HEK293T (cell line): ENCODE measurements at regions not wholly inside any gene's neighbourhood (a gene's known extent, or its start where the extent isn't known, plus 50 kb on each side); places are given as distances from the start of the nearest gene placed in this dataset.

Source experiments
- CTCF ChIA-PET: fragments of 350-600 bp; formaldehyde crosslinking; extraction: SDS; loops from one replicate; lab custom pipeline; 2021; ENCODE audit warnings: antibody characterized with exemption, inconsistent platforms; lab: Yijun Ruan, JAX
- POLR2A ChIA-PET: fragments of 350-600 bp; formaldehyde crosslinking; extraction: SDS; loops from one replicate; lab custom pipeline; 2020; ENCODE audit warnings: antibody characterized with exemption, inconsistent platforms; lab: Yijun Ruan, JAX
- DNase-seq: peaks from one replicate; pipeline ENCODE4 v3.0.0; 2012; ENCODE audit warnings: mixed read lengths; ENCODE audit errors: extremely low spot score
- ARNT ChIP-seq: fragments of 450-650 bp; IDR thresholded peaks from 2 replicates; pipeline ENCODE4 v1.6.1; 2017; ENCODE audit warnings: mild to moderate bottlenecking
- BHLHE40 ChIP-seq: fragments of 450-650 bp; IDR thresholded peaks from 2 replicates; pipeline ENCODE4 v1.6.1; 2016; ENCODE audit warnings: mild to moderate bottlenecking, moderate library complexity, borderline replicate concordance
- CTBP1 ChIP-seq: fragments of 450-650 bp; IDR thresholded peaks from 2 replicates; pipeline ENCODE4 v1.6.1; 2016; ENCODE audit warnings: borderline replicate concordance
- ELF4 ChIP-seq: fragments of 450-650 bp; IDR thresholded peaks from 2 replicates; pipeline ENCODE4 v1.6.1; 2017; ENCODE audit warnings: antibody characterized with exemption
- FOXA1 ChIP-seq: fragments of 450-650 bp; IDR thresholded peaks from 2 replicates; pipeline ENCODE4 v1.6.1; 2016; ENCODE audit warnings: mild to moderate bottlenecking
- FOXK2 ChIP-seq: fragments of 450-650 bp; IDR thresholded peaks from 2 replicates; pipeline ENCODE4 v1.6.1; 2016; ENCODE audit warnings: mild to moderate bottlenecking
- FOXM1 ChIP-seq: fragments of 450-650 bp; IDR thresholded peaks from 2 replicates; pipeline ENCODE4 v1.6.1; 2017; ENCODE audit warnings: mild to moderate bottlenecking, borderline replicate concordance
- HDGF ChIP-seq: fragments of 450-650 bp; IDR thresholded peaks from 2 replicates; pipeline ENCODE4 v1.6.1; 2017; ENCODE audit warnings: antibody characterized with exemption, borderline replicate concordance
- L3MBTL2 ChIP-seq: fragments of 450-650 bp; conservative IDR thresholded peaks from 2 replicates; pipeline ENCODE4 v1.6.1; 2016; ENCODE audit warnings: mild to moderate bottlenecking
- LEF1 ChIP-seq: fragments of 450-650 bp; IDR thresholded peaks from 2 replicates; pipeline ENCODE4 v1.6.1; 2017; ENCODE audit warnings: mild to moderate bottlenecking, borderline replicate concordance
- NFRKB ChIP-seq: fragments of 450-650 bp; IDR thresholded peaks from 2 replicates; pipeline ENCODE4 v1.6.1; 2016; ENCODE audit warnings: mild to moderate bottlenecking, moderate library complexity
- SP1 ChIP-seq: fragments of 450-650 bp; IDR thresholded peaks from 2 replicates; pipeline ENCODE4 v1.6.1; 2017
- SUZ12 ChIP-seq: fragments of 450-650 bp; IDR thresholded peaks from 2 replicates; pipeline ENCODE4 v1.6.1; 2016; ENCODE audit warnings: mild to moderate bottlenecking
- TARDBP ChIP-seq: fragments of 450-650 bp; IDR thresholded peaks from 2 replicates; pipeline ENCODE4 v1.6.1; 2016
- ZNF384 ChIP-seq: fragments of 450-650 bp; IDR thresholded peaks from 2 replicates; pipeline ENCODE4 v1.6.1; 2016
- TF ChIP-seq, protein P1 (sequence below): fragments of 450-650 bp; IDR thresholded peaks from 2 replicates; pipeline ENCODE4 v1.6.1; 2016

DNA sequence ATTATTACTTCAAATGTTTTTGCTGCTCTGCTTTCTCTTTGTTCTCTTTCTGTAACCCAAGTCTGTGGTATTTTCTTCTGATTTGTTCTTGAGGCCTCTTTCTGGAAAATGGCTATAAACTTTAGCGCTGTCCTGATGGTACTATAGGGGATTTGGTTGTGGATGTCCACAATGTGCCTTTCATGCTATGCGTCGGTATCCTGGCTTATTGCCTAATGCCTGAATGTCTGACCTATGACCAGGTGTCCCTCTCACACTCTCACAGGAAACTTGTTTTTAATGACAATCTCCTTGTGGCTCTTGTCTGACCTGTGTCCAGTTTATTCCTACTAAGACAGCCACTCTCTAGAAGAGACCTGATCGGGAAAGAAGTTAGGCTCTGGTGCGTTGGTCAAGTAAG, 222.4 kb upstream of the NR3C2 start:
- ChIA-PET CTCF (no interaction called here), POLR2A (no interaction called here)
- no peak for DNase-seq
- TF ChIP-seq L3MBTL2 (no peak), ZNF384 (no peak), TARDBP (no peak), CTBP1 (no peak), FOXK2 (no peak), LEF1 (no peak), SP1 (no peak), NFRKB (no peak)
- TF ChIP-seq, protein P1, sequence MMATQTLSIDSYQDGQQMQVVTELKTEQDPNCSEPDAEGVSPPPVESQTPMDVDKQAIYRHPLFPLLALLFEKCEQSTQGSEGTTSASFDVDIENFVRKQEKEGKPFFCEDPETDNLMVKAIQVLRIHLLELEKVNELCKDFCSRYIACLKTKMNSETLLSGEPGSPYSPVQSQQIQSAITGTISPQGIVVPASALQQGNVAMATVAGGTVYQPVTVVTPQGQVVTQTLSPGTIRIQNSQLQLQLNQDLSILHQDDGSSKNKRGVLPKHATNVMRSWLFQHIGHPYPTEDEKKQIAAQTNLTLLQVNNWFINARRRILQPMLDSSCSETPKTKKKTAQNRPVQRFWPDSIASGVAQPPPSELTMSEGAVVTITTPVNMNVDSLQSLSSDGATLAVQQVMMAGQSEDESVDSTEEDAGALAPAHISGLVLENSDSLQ = no peak

DNA sequence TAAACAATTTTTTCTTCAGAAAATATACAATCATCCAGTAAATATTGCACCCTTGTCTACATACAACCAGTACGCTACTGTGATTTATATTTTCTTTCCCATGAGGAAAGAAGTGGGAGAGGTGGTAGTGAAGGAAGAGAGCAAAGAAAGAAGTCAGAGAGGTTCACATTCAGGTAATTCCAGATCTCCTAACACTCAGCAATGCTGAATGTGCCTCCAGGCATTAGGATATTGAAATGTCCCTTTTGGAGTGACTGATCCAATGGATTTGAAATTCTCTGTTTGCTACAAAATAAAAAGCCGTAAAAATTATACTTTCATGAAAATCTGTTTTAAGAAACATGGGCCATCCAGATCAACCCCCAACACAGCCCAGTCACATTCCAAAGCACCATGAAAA, 211.9 kb upstream of the NR3C2 start:
- POLR2A ChIA-PET = no interaction called here
- CTCF ChIA-PET = no interaction called here
- TF ChIP-seq HDGF (no peak), SUZ12 (no peak), NFRKB (no peak), L3MBTL2 (no peak), ARNT (no peak), SP1 (no peak), BHLHE40 (no peak), FOXM1 (no peak), ZNF384 (no peak), ELF4 (no peak), FOXA1 (no peak)
- TF ChIP-seq, protein P1 = no peak
- no peak for DNase-seq

GRCh38 chr4:148653681-148654080, 211.5 kb upstream of the NR3C2 start:
- no peak for DNase-seq
- POLR2A ChIA-PET = no interaction called here
- CTCF ChIA-PET = no interaction called here
- TF ChIP-seq ELF4 = no peak
- no peak for TF ChIP-seq FOXA1
- no peak for TF ChIP-seq ARNT
- TF ChIP-seq, protein P1 = no peak
- no peak for TF ChIP-seq ZNF384
- TF ChIP-seq FOXK2 = no peak
- no peak for TF ChIP-seq L3MBTL2
- TF ChIP-seq HDGF = no peak
- no peak for TF ChIP-seq LEF1
- no peak for TF ChIP-seq FOXM1
- no peak for TF ChIP-seq NFRKB
- no peak for TF ChIP-seq BHLHE40
- TF ChIP-seq CTBP1 = no peak
- no peak for TF ChIP-seq TARDBP
- no peak for TF ChIP-seq SUZ12

GRCh38 chr4:148651991-148652390, 209.8 kb upstream of the NR3C2 start:
- TF ChIP-seq, protein P1 = no peak
- TF ChIP-seq ELF4 = no peak
- no peak for TF ChIP-seq ZNF384
- no peak for TF ChIP-seq FOXM1
- no peak for TF ChIP-seq NFRKB
- TF ChIP-seq FOXK2 = no peak
- no peak for TF ChIP-seq ARNT
- TF ChIP-seq L3MBTL2 = no peak
- TF ChIP-seq SUZ12 = no peak
- TF ChIP-seq CTBP1 = no peak
- no peak for TF ChIP-seq SP1
- TF ChIP-seq HDGF = no peak
- TF ChIP-seq TARDBP = no peak
- TF ChIP-seq FOXA1 = no peak
- DNase-seq = no peak
- ChIA-PET CTCF (no interaction called here), POLR2A (no interaction called here)

GRCh38 chr4:148649652-148650331, 207.6 kb upstream of the NR3C2 start:
- no peak for DNase-seq
- TF ChIP-seq TARDBP (no peak), BHLHE40 (no peak), LEF1 (no peak), ELF4 (no peak), FOXM1 (no peak), SP1 (no peak), FOXA1 (no peak), HDGF (no peak), CTBP1 (no peak), ZNF384 (no peak), SUZ12 (no peak), ARNT (no peak), FOXK2 (no peak), NFRKB (no peak), L3MBTL2 (no peak)
- TF ChIP-seq, protein P1 = no peak
- ChIA-PET CTCF (no interaction called here), POLR2A (no interaction called here)
